K562 (cell line): ENCODE measurements at regions not wholly inside any gene's neighbourhood (a gene's known extent, or its start where the extent isn't known, plus 50 kb on each side); places are given as distances from the start of the nearest gene placed in this dataset.

ENCODE experiments used
- CHCHD3 ChIP-seq: fragments of 250-450 bp; sonication (Bioruptor Pico); IDR thresholded peaks from 2 replicates; pipeline ENCODE4 v2.1.2; 2022; ENCODE audit warnings: mild to moderate bottlenecking
- CHD7 ChIP-seq: fragments of 200-600 bp; sonication (generic); IDR thresholded peaks from one replicate; pipeline ENCODE4 v1.6.1; 2012; ENCODE audit warnings: mild to moderate bottlenecking, low read depth, low read length, inconsistent platforms
- CTCF ChIP-seq, 3 experiments: IDR thresholded peaks in 2 of 3; conservative IDR thresholded peaks in 1 of 3; 2 replicates each; pipeline ENCODE4 v1.5.1; 2011 to 2012; ENCODE audit warnings: low read length in 3 of 3, mild to moderate bottlenecking in 3 of 3, control low read depth in 2 of 3, improper control_type of control experiment in 1 of 3, inconsistent platforms in 1 of 3, low read depth in 1 of 3, mixed read lengths in 1 of 3, moderate library complexity in 1 of 3; ENCODE audit not compliant: insufficient read depth in 2 of 3
- GABPA ChIP-seq: fragments of 200-800 bp; sonication (Bioruptor generic); conservative IDR thresholded peaks from 2 replicates; pipeline ENCODE4 v1.6.1; 2016; ENCODE audit warnings: low read depth, missing genetic modification characterization, missing compliant biosample characterization
- KDM4B ChIP-seq, 2 experiments: fragments of 450-650 bp in 1 of 2; sonication (generic) in 1 of 2; IDR thresholded peaks; 2 replicates each; pipeline ENCODE4 v1.6.1; 2016 to 2017; ENCODE audit warnings: borderline replicate concordance in 2 of 2, antibody characterized with exemption in 1 of 2, low read depth in 1 of 2, mild to moderate bottlenecking in 1 of 2
- MBD2 ChIP-seq: sonication (generic); IDR thresholded peaks from 2 replicates; pipeline ENCODE4 v1.6.1; 2016; ENCODE audit warnings: low read depth, borderline replicate concordance
- MIER1 ChIP-seq: fragments of 450-650 bp; IDR thresholded peaks from 2 replicates; pipeline ENCODE4 v1.6.1; 2016; ENCODE audit warnings: antibody characterized with exemption, mild to moderate bottlenecking, low read depth
- POLR2A ChIP-seq: fragments of 450-650 bp; conservative IDR thresholded peaks from 2 replicates; pipeline ENCODE4 v1.6.1; 2016
- SMC3 ChIP-seq: conservative IDR thresholded peaks from 2 replicates; pipeline ENCODE4 v1.6.1; 2011; ENCODE audit warnings: low read depth, low read length, improper control_type of control experiment; ENCODE audit not compliant: insufficient read depth
- TAF7 ChIP-seq: fragments of 450-650 bp; IDR thresholded peaks from 2 replicates; pipeline ENCODE4 v1.6.1; 2016; ENCODE audit warnings: missing genetic modification characterization, missing compliant biosample characterization

- no peak for TF ChIP-seq MIER1
- TF ChIP-seq POLR2A = no peak
- no peak for TF ChIP-seq KDM4B (IDR thresholded peaks at IDR 0.05; ENCODE audit: borderline replicate concordance in 2 of 2, low read depth in 1 of 2)
- no peak for TF ChIP-seq GABPA (tag)
- no peak for TF ChIP-seq CHD7
- no peak for TF ChIP-seq TAF7 (tag)
- TF ChIP-seq SMC3 = no peak
- TF ChIP-seq MBD2 = no peak
- no peak for TF ChIP-seq CTCF (IDR thresholded peaks at IDR 0.05 in 2 of 3, conservative IDR thresholded peaks at IDR 0.05 in 1 of 3; ENCODE audit: insufficient read depth in 2 of 3, low read depth in 1 of 3, low read length in 3 of 3)
- no peak for TF ChIP-seq CHCHD3
Observed at GRCh38 chr3:30268288-30268687, 338.1 kb upstream of the TGFBR2 start.
